Stimulated activated CD8-positive, alpha-beta memory T cell treated with anti-CD3 and anti-CD28 coated beads, Interleukin-4, amount 100 ng/mL, for 4 hours (primary cell): ENCODE measurements at regions not wholly inside any gene's neighbourhood (a gene's known extent, or its start where the extent isn't known, plus 50 kb on each side); places are given as distances from the start of the nearest gene placed in this dataset.
"Not testable (repeated sequence)": the region's sequence is repeated elsewhere in the genome, so short reads cannot be mapped to it uniquely, and the experiment has no call there.

ENCODE experiments used
- DNase-seq, 2 donors: peaks; one replicate each; pipeline ENCODE4 v3.0.0-alpha.2; 2020; ENCODE audit warnings: low read depth in 2 of 2, low spot score in 1 of 2

GRCh38 chr2:17460371-17461086 lies 57.7 kb downstream of the RAD51AP2 start:
- no peak for DNase-seq

- DNase-seq: no peak
Observed at GRCh38 chr2:17455343-17455742, 62.9 kb downstream of the RAD51AP2 start.

DNA sequence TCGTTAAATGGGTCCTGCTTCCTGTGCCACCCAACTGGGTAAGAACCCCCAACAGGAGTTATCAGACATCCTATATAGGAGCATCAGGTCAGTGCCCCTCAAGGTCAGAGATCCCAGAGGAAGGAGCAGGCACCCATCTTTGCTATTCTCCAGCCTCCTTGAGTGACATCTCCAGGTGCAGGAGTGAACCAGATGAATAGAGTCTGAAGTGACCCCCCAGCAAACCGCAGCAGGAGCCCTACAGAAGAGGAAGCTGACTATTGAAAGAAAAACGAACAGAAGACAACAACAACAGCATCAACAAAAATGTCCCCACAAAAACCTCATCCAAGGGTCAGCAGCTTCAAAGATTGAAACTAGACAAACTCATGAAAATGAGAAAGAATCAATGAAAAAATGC lies 72.0 kb downstream of the RAD51AP2 start:
- not testable (repeated sequence) for DNase-seq

GRCh38 chr2:17445744-17446143 lies 72.5 kb downstream of the RAD51AP2 start:
- DNase-seq: no peak

GRCh38 chr2:17442334-17442733 lies 75.9 kb downstream of the RAD51AP2 start:
- DNase-seq: no peak

- DNase-seq: no peak
Observed at GRCh38 chr2:17441790-17442189, 76.5 kb downstream of the RAD51AP2 start.

GRCh38 chr2:17441055-17441771 lies 77.0 kb downstream of the RAD51AP2 start:
- no peak for DNase-seq

GRCh38 chr2:17430326-17430725 lies 87.9 kb downstream of the RAD51AP2 start:
- no peak for DNase-seq

DNA sequence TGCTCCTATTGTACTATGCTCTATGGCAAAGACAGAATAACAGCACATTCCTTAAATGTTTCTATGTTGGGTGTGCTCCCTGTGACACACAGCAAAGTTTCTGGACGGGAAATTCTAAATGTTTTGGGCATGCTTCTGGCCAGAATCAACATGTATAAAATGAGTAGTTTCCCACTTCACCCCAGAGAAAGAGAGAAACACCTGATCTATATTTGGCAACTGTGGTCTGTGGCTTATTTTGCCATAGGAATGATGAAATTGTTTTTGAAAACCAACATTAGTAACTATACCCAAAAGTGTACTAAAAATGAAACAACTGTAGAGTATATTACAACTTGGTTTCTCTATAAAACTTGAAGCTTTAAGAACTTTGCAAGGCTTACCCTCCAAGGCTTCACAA lies 89.1 kb downstream of the RAD51AP2 start:
- no peak for DNase-seq

DNA sequence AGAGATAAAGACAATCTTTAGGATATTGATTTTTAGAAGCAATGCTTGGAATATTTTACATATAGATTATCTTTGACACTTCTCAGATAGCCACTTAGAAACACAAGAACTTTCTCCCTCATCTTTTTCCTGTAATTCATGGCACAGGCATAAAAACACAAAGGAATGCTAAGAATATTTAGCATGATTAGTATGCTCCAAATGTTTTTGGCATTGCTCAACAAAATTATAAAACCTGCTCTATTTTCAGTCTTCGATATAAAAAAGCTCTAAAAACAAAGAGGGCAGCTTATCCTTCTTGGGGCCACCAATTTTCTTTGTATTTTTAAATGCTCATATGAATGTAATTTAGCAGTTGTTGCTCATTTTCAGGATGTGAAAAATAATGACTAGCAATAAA lies 90.8 kb downstream of the RAD51AP2 start:
- DNase-seq: no peak

DNA sequence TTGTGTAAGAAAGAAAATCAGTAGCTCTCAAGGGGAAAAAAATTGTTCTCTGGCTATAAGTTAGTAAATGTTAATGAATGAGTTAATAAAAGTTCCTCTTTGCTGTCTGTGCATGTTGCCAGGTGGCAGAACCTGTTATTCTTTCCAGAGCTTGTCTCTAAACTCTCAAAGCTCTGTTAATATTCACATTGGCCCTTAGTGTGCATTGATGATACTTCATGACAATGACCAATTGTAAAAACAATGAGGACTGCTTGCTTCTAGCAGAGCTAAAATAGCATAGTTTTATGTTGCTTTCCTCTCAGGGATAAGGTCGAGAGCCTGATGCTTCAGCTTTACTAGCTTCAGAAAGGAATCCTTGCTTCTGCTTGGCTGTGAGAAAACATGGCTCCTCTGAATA lies 91.5 kb downstream of the RAD51AP2 start:
- DNase-seq: no peak

- no peak for DNase-seq
Observed at GRCh38 chr2:17422061-17422460, 96.2 kb downstream of the RAD51AP2 start.

DNA sequence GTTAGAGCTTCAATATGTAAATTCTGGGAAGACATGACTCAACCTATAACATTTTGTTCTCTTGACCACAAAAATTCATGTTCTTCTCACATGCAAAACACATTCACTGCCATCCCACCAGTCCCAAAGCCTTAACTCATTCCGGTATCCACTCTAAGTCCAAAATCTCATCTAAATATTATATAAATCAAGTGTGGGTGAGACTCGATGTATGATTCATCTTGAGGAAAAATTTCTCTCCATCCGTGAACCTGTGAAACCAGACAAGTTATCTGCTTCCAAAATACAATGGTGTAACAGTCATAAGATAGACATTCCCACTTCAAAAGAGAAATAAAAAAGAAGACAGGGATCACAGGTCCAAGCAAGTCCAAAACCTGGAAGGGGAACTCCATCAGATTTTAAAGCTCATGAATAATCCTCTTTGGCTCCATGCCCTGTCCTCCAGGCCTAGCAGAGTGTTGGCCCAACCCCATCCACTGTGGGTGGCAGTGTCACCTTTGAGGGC lies 101.3 kb downstream of the RAD51AP2 start:
- DNase-seq: no peak

GRCh38 chr2:17413036-17413435 lies 105.2 kb downstream of the RAD51AP2 start:
- DNase-seq: no peak

DNA sequence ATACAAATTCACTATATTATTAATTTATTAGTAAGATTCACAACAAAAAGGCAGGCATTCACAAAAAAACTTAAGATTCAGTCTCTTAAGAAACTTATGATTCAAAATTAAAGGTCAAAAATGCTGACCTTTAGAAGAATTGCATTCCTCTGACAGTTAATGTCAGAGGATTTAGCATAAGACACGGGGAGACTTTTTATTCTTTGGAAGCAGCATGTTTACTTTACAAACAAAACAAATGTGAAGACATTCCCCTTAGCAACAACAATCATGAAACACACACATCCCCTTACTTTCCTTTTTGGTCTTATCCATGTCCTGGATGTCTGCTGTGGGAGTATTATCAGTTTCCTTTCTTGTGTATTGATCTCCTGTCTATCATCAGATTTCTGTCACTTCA lies 117.1 kb downstream of the RAD51AP2 start:
- no peak for DNase-seq

DNA sequence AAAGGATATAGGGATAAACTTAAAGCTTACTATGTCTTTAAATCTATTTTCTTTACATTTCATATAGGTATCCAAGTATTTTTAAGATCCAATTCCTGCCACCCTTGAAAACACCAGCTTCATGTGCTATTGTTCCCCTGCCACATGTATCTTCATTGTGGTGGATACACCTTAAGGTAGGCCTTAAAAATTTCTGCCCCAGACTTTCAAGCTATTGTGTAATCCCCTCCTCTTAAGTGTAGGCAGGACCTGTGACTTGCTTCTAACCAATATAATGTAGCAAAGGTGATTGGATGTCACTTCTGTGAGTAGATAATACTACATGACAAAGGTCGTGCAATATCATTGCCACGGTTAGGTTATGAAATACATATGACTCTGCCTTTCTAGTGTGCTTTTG lies 119.5 kb downstream of the RAD51AP2 start:
- no peak for DNase-seq

DNA sequence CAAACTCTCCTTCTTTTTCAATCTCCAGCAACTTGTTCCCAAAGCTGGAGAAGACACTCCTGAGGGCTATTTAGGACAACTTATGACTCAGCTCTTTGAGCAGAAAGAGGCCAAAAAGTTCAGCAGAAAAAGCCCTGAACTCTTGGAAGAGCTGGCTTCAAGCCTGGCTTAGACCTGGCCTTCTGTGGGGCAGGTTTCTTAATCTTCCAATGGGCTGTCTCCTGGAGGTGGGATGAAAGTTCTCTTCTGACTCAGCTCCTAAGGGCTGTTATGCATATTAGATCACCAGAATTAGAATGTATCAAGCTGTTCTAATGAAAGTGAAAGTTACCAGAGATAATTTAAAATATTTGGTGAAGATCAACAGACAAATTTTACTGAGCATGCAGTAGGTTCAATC lies 129.4 kb downstream of the RAD51AP2 start:
- DNase-seq: no peak

DNA sequence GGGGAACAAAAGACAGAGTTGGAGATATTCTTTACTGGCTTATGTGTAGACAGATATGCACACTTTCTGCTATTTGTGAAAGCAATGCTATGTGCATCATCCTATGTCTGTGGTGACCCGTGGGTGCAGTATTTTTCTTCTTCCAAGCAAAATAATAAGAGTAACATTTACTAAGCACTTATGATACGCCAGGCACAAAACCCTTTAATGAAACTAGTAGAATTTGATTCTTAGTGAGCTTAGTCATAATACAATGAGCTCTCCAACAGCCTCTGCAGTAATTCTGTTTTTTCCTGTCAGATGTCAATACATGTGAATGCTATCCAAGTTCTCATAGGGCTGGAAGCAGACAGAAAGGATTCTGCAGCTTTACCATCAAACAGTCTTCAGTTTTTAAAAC lies 130.6 kb downstream of the RAD51AP2 start:
- no peak for DNase-seq

DNA sequence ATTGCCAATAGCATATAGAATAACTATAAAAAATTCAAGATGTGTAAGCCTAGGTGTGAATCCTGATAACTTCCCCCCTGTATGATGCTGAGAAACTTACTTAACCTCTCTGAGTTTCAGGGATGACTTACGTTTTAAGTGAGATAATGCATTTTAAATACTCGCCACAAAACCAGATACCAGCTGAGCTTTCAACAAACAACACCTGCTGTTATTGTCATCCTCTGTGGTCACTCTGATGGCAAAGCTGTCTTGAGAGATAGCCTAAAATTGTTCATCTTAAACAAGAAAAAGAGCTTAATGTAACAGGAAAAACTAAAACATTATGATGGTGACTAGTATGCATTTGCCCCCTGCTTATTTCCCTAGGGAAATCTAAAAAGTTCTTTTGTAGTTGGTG lies 131.5 kb downstream of the RAD51AP2 start:
- DNase-seq: no peak

DNA sequence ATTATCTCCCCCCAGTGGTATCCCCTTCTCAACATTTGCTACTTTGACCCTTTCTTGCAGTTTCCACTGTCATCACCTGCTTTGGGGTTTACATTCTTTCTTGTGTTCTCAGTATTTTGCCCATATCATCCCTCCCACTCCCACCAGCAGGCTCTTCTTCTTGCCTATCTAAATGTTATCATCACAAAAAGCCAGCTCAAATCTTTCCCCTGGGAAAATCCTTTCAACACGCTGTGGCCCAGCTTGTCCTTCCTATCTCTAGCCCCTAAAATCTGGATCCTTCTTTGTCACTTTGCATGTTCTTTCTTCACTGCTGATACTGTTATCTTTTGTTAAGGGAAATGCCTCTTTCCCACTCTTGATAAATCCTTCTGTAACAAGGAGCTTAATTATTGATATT lies 138.2 kb downstream of the RAD51AP2 start:
- no peak for DNase-seq

- DNase-seq: no peak
Observed at GRCh38 chr2:17375262-17375661, 143.0 kb downstream of the RAD51AP2 start.

DNA sequence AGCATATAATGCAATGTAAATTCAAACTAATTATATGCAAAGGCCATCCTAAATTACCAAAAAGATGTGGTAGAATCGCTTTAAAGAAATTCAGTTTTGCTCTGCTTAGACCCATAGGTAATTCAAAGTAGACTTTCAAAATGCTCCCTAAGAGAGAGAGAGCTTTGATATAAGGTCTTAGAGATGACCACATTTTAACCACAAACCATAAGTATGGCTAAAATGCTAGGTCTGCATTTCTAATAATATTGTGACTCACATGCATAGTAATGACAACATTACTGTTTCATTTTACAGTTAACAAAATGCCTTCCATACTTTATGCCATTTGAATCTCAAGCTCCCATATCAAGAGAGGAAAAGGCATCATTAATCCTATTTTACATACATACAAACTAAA lies 144.5 kb downstream of the RAD51AP2 start:
- DNase-seq: no peak

DNA sequence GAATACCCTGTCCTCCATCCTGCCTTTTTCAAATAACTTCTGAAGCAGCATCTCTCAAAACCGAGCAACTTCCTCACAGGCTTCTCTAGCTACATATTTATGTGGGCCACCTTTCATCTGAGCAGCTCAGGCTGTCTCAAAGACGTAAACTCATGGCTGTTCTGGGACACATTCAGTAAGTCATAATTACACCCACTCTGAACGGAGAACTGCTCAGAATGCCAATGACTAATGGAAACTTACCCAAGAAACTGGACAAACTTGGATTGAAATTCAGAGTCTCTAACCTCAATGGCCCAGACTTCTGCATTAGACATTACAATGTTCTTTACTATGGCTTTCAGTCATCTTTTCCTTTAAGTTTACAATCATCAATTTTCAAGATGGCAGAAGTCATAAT lies 145.2 kb downstream of the RAD51AP2 start:
- DNase-seq: no peak
